C4-2B (cell line): ENCODE measurements at regions not wholly inside any gene's neighbourhood (a gene's known extent, or its start where the extent isn't known, plus 50 kb on each side); places are given as distances from the start of the nearest gene placed in this dataset.
"Not testable (repeated sequence)": the region's sequence is repeated elsewhere in the genome, so short reads cannot be mapped to it uniquely, and the experiment has no call there.

Experiments used
- H3K27ac ChIP-seq: fragments of 450-650 bp; 2 replicates; pipeline ENCODE4 v1.5.1; 2017
- CTCF ChIP-seq: fragments of 450-650 bp; conservative IDR thresholded peaks from 2 replicates; pipeline ENCODE4 v1.5.1; 2017; ENCODE audit warnings: mild to moderate bottlenecking
- ZFX ChIP-seq: fragments of 450-650 bp; IDR thresholded peaks from 2 replicates; pipeline ENCODE4 v1.6.1; 2017

- H3K27ac ChIP-seq: no peak overlapping the region
These were observed 681.2 kb upstream of the NRP1 start for GRCh38 chr10:34015700-34016099.

GRCh38 chr10:34013235-34013634, 678.8 kb upstream of the NRP1 start:
- no peak overlapping the region for H3K27ac ChIP-seq
- no peak for TF ChIP-seq ZFX
- TF ChIP-seq CTCF: no peak

More at GRCh38 chr10:34015700-34016099, 681.2 kb upstream of the NRP1 start:
- TF ChIP-seq CTCF (no peak), ZFX (no peak)

GRCh38 chr10:34010891-34011290, 676.4 kb upstream of the NRP1 start:
- TF ChIP-seq ZFX (no peak), CTCF (no peak)
- H3K27ac ChIP-seq: no peak overlapping the region

GRCh38 chr10:34010228-34010627, 675.8 kb upstream of the NRP1 start:
- not testable (repeated sequence) for H3K27ac ChIP-seq

GRCh38 chr10:34008656-34009055, 674.2 kb upstream of the NRP1 start:
- no peak overlapping the region for H3K27ac ChIP-seq
- TF ChIP-seq ZFX (no peak), CTCF (no peak)

- TF ChIP-seq ZFX: no peak
- no peak for TF ChIP-seq CTCF
- no peak overlapping the region for H3K27ac ChIP-seq
These were observed 672.0 kb upstream of the NRP1 start for GRCh38 chr10:34006471-34006870.

GRCh38 chr10:34003561-34003960, 669.1 kb upstream of the NRP1 start:
- no peak overlapping the region for H3K27ac ChIP-seq
- TF ChIP-seq CTCF (no peak), ZFX (no peak)

- no peak overlapping the region for H3K27ac ChIP-seq
- TF ChIP-seq CTCF (no peak), ZFX (no peak)
These were observed 668.4 kb upstream of the NRP1 start for GRCh38 chr10:34002896-34003295.
